HCT116 (cell line): ENCODE measurements at regions not wholly inside any gene's neighbourhood (a gene's known extent, or its start where the extent isn't known, plus 50 kb on each side); places are given as distances from the start of the nearest gene placed in this dataset.

ENCODE experiments used
- ATAC-seq: fragments of 200-7000 bp; cut with Tn5 transposase; 2 replicates; pipeline ENCODE4 v1.9.1; 2020; ENCODE audit warnings: mild to moderate bottlenecking, moderate library complexity
- BruUV-seq: library from RNA; stranded (reverse); fragments of 400-500 nt; replicated peaks from 2 replicates; lab custom pipeline; 2021; lab: Mats Ljungman, UMichigan
- CTCF ChIA-PET: fragments of 300-600 bp; sonication (Branson Sonifier 250); formaldehyde crosslinking; loops from one replicate; lab custom pipeline; 2021; ENCODE audit warnings: antibody characterized with exemption; lab: Charles Lee
- POLR2A ChIA-PET: fragments of 300-600, 350-600 bp; sonication (Branson Sonifier 250); formaldehyde crosslinking; loops from one replicate; lab custom pipeline; 2021; ENCODE audit warnings: antibody characterized with exemption; lab: Charles Lee
- RAD21 ChIA-PET, 2 experiments: fragments of 300-600 bp; sonication (Branson Sonifier 250); formaldehyde crosslinking; loops; one replicate each; lab custom pipeline; 2023; ENCODE audit warnings: low total read pairs in 2 of 2; ENCODE audit not compliant: uncharacterized antibody in 2 of 2, unreplicated experiment in 2 of 2, low non-redundant PET in 1 of 2; lab: Charles Lee
- DNase-seq: peaks from one replicate; pipeline ENCODE4 v3.0.0-alpha.2; 2010; ENCODE audit warnings: low read depth, low spot score
- H2AFZ ChIP-seq: fragments of 200-600 bp; shearing (Covaris generic), sonication (generic); 2 replicates; pipeline ENCODE4 v1.6.1; 2017; ENCODE audit warnings: low read depth, mixed run types, mixed read lengths, antibody characterized with exemption, low read length; ENCODE audit not compliant: poor library complexity, severe bottlenecking
- H3K27ac ChIP-seq: 2 replicates; pipeline ENCODE4 v1.5.1; 2012; ENCODE audit warnings: low read depth, low read length
- H3K27me3 ChIP-seq: fragments of 200-600 bp; sonication (generic); 2 replicates; pipeline ENCODE4 v1.6.1; 2016; ENCODE audit warnings: mixed run types, low read length, mixed read lengths; ENCODE audit not compliant: insufficient read depth
- H3K36me3 ChIP-seq, 2 experiments: fragments of 200-500 bp in 1 of 2; fragments of 200-600 bp in 1 of 2; sonication (Bioruptor generic) in 1 of 2; sonication (generic) in 1 of 2; 2 replicates each; pipeline versions ENCODE4 v1.5.1 to v1.6.1; 2014 to 2016; ENCODE audit warnings: low read length in 2 of 2, inconsistent platforms in 1 of 2, mixed read lengths in 1 of 2, mixed run types in 1 of 2; ENCODE audit not compliant: insufficient read depth in 2 of 2, control insufficient read depth in 1 of 2
- H3K4me1 ChIP-seq, 2 experiments: fragments of 200-600 bp in 1 of 2; sonication (generic) in 1 of 2; 2 replicates each; pipeline versions ENCODE4 v1.5.1 to v1.6.1; 2012 to 2017; ENCODE audit warnings: low read length in 2 of 2, inconsistent platforms in 1 of 2, mild to moderate bottlenecking in 1 of 2, mixed read lengths in 1 of 2, mixed run types in 1 of 2, moderate library complexity in 1 of 2; ENCODE audit not compliant: insufficient read depth in 2 of 2, control insufficient read depth in 1 of 2
- H3K4me2 ChIP-seq: fragments of 200-600 bp; sonication (generic); 2 replicates; pipeline ENCODE4 v1.6.1; 2017; ENCODE audit warnings: mixed run types, low read length, mixed read lengths
- H3K4me3 ChIP-seq, 2 experiments: fragments of 200-600 bp in 1 of 2; sonication (generic) in 1 of 2; replicated peaks in 1 of 2; 2 replicates each; pipeline ENCODE4 v1.5.1; 2011 to 2016; ENCODE audit warnings: low read length in 2 of 2, control low read depth in 1 of 2, low read depth in 1 of 2, mild to moderate bottlenecking in 1 of 2, mixed read lengths in 1 of 2, mixed run types in 1 of 2
- H3K79me2 ChIP-seq: fragments of 200-600 bp; sonication (generic); 2 replicates; pipeline ENCODE4 v1.6.1; 2017; ENCODE audit warnings: mild to moderate bottlenecking, mixed run types, low read length, moderate library complexity, mixed read lengths; ENCODE audit not compliant: insufficient read depth
- H3K9ac ChIP-seq: fragments of 200-600 bp; sonication (generic); 2 replicates; pipeline ENCODE4 v1.6.1; 2016; ENCODE audit warnings: low read length, mixed read lengths
- H3K9me2 ChIP-seq: fragments of 200-600 bp; sonication (generic), shearing (Covaris generic); 2 replicates; pipeline ENCODE4 v1.6.1; 2017; ENCODE audit warnings: mixed run types, mild to moderate bottlenecking, moderate library complexity; ENCODE audit not compliant: insufficient read depth
- H3K9me3 ChIP-seq, 2 experiments: fragments of 200-500 bp in 1 of 2; fragments of 200-600 bp in 1 of 2; sonication (Bioruptor generic) in 1 of 2; sonication (generic) in 1 of 2; 2 replicates each; pipeline ENCODE4 v1.6.1; 2014 to 2017; ENCODE audit warnings: low read length in 2 of 2, mixed read lengths in 2 of 2, inconsistent platforms in 1 of 2, low read depth in 1 of 2, mild to moderate bottlenecking in 1 of 2, mixed run types in 1 of 2, moderate library complexity in 1 of 2; ENCODE audit not compliant: control insufficient read depth in 1 of 2, insufficient read depth in 1 of 2
- H4K20me1 ChIP-seq: fragments of 200-600 bp; sonication (generic), shearing (Covaris generic); 2 replicates; pipeline ENCODE4 v1.6.1; 2017; ENCODE audit warnings: mixed run types, mild to moderate bottlenecking, moderate library complexity; ENCODE audit not compliant: insufficient read depth
- CBX3 ChIP-seq: IDR thresholded peaks from 2 replicates; pipeline ENCODE4 v1.6.1; 2012; ENCODE audit warnings: low read depth
- EZH2phosphoT487 ChIP-seq: fragments of 200-600 bp; IDR thresholded peaks from 2 replicates; pipeline ENCODE4 v1.6.1; 2018; ENCODE audit warnings: antibody characterized with exemption, borderline replicate concordance
- POLR2AphosphoS5 ChIP-seq: IDR thresholded peaks from 2 replicates; pipeline ENCODE4 v1.6.1; 2011; ENCODE audit warnings: mild to moderate bottlenecking, low read depth, low read length, moderate library complexity
- SP1 ChIP-seq: IDR thresholded peaks from 2 replicates; pipeline ENCODE4 v1.6.1; 2012; ENCODE audit warnings: low read depth
- SRF ChIP-seq: IDR thresholded peaks from 2 replicates; pipeline ENCODE4 v1.6.1; 2012; ENCODE audit warnings: low read depth
- TCF7L2 ChIP-seq: IDR thresholded peaks from 2 replicates; pipeline ENCODE4 v1.7.0; 2011; ENCODE audit warnings: borderline replicate concordance, inconsistent platforms; ENCODE audit not compliant: insufficient read depth, insufficient read length; ENCODE audit errors: extremely low read depth
- ZNF274 ChIP-seq: fragments of 200-500 bp; sonication (Bioruptor generic); IDR thresholded peaks from 2 replicates; pipeline ENCODE4 v1.6.1; 2014; ENCODE audit warnings: mild to moderate bottlenecking, low read depth, low read length, inconsistent platforms
- intact Hi-C: fragments of 100-400 bp; cut with micrococcal nuclease; formaldehyde crosslinking; loops from 2 replicates; pipeline ENCODE4 v1.10.0; 2022
- TF ChIP-seq, protein P1 (sequence below), 3 experiments: fragments of 200-600 bp in 1 of 3; sonication (generic) in 1 of 3; IDR thresholded peaks in 2 of 3; conservative IDR thresholded peaks in 1 of 3; 2 replicates each; pipeline ENCODE4 v1.5.1; 2012 to 2017; ENCODE audit warnings: low read depth in 2 of 3, low read length in 2 of 3, antibody characterized with exemption in 1 of 3, borderline replicate concordance in 1 of 3, control low read depth in 1 of 3, mild to moderate bottlenecking in 1 of 3, mixed read lengths in 1 of 3, mixed run types in 1 of 3, moderate library complexity in 1 of 3; ENCODE audit not compliant: insufficient read depth in 1 of 3
- TF ChIP-seq, protein P2 (sequence below): IDR thresholded peaks from 2 replicates; pipeline ENCODE4 v1.6.1; 2012

DNA sequence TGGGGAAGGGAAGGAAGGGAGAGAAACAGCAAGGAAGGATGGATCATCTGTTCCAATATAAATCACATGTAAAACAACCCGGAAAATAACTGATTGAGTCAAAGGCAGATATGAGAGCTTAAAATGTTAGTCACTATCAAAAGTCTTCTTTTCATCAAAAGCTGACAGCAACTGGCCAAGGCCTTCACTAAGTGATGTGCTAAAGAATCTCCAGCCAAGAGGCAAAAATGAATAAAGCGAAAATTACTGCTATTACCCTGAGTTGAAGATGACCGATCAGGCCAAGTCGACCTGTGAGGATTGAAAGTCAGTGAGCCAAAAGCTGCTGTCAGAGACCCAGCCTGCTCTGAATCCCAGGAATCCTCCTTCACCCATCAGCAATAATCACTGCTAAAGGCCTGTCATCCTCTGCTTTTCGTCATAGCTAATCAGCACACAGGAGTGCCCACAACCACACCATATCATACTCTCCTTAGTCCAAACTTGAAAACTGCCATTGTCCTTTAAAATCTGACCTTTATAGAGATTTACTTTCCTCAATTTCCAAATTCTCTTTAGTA lies 736.9 kb downstream of the TLE1 start:
- no peaks in the 10 kb centered on the region for H3K4me1 ChIP-seq
- no peak for ATAC-seq
- H2AFZ ChIP-seq = no peak overlapping the region
- ChIA-PET RAD21 (no interaction called here), POLR2A (no interaction called here)
- intact Hi-C loops = no loop called here
- H3K27ac ChIP-seq = no peak overlapping the region
- H3K27me3 ChIP-seq = no peaks in the 10 kb centered on the region
- no peak overlapping the region for H3K4me2 ChIP-seq
- H3K4me3 ChIP-seq = no peak overlapping the region
- peaks cover 3 to 7% of the 10 kb centered on the region in 2 experiments; a peak in 1 of 4 replicates for H3K9me3 ChIP-seq
- H3K9ac ChIP-seq = no peak overlapping the region
- no peaks in the 10 kb centered on the region for H4K20me1 ChIP-seq
- no peaks in the 10 kb centered on the region for H3K36me3 ChIP-seq
- TF ChIP-seq, protein P1, sequence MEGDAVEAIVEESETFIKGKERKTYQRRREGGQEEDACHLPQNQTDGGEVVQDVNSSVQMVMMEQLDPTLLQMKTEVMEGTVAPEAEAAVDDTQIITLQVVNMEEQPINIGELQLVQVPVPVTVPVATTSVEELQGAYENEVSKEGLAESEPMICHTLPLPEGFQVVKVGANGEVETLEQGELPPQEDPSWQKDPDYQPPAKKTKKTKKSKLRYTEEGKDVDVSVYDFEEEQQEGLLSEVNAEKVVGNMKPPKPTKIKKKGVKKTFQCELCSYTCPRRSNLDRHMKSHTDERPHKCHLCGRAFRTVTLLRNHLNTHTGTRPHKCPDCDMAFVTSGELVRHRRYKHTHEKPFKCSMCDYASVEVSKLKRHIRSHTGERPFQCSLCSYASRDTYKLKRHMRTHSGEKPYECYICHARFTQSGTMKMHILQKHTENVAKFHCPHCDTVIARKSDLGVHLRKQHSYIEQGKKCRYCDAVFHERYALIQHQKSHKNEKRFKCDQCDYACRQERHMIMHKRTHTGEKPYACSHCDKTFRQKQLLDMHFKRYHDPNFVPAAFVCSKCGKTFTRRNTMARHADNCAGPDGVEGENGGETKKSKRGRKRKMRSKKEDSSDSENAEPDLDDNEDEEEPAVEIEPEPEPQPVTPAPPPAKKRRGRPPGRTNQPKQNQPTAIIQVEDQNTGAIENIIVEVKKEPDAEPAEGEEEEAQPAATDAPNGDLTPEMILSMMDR (IDR thresholded peaks at IDR 0.05 in 2 of 3, conservative IDR thresholded peaks at IDR 0.05 in 1 of 3; ENCODE audit: borderline replicate concordance in 1 of 3, insufficient read depth in 1 of 3, low read depth in 2 of 3, low read length in 2 of 3) = no peak
- TF ChIP-seq POLR2AphosphoS5 (no peak), SP1 (no peak), EZH2phosphoT487 (no peak), ZNF274 (no peak), CBX3 (no peak), TCF7L2 (no peak), SRF (no peak)
- TF ChIP-seq, protein P2, sequence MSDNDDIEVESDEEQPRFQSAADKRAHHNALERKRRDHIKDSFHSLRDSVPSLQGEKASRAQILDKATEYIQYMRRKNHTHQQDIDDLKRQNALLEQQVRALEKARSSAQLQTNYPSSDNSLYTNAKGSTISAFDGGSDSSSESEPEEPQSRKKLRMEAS = no peak
- TF ChIP-seq, all 23 proteins: peak for 0
- CTCF ChIA-PET = no interaction called here
- no TSS peak for BruUV-seq
- no peaks in the 10 kb centered on the region for H3K79me2 ChIP-seq
- no peak for DNase-seq
- H3K9me2 ChIP-seq = no peaks in the 10 kb centered on the region
